OCI-LY1 (cell line): ENCODE measurements at regions not wholly inside any gene's neighbourhood (a gene's known extent, or its start where the extent isn't known, plus 50 kb on each side); places are given as distances from the start of the nearest gene placed in this dataset.

Experiments
- H2AFZ ChIP-seq: fragments of 200-600 bp; sonication (generic), shearing (Covaris generic); 2 replicates; pipeline ENCODE4 v1.6.0; 2014; ENCODE audit warnings: antibody characterized with exemption, mild to moderate bottlenecking, low read length
- H3F3A ChIP-seq: fragments of 200-600 bp; sonication (generic), shearing (Covaris generic); 2 replicates; pipeline ENCODE4 v1.6.0; 2014; ENCODE audit warnings: mild to moderate bottlenecking, antibody characterized with exemption, low read length, moderate library complexity; ENCODE audit not compliant: insufficient read depth
- H3K27ac ChIP-seq: fragments of 200-600 bp; sonication (generic); 2 replicates; pipeline ENCODE4 v1.5.1; 2014; ENCODE audit warnings: low read length, mixed run types, mild to moderate bottlenecking, low read depth; ENCODE audit not compliant: poor library complexity, severe bottlenecking
- H3K27me3 ChIP-seq: fragments of 200-600 bp; sonication (generic); 2 replicates; pipeline ENCODE4 v1.6.0; 2014; ENCODE audit warnings: antibody characterized with exemption, mild to moderate bottlenecking, low read length, moderate library complexity; ENCODE audit not compliant: insufficient read depth
- H3K36me3 ChIP-seq: fragments of 200-600 bp; sonication (generic); 2 replicates; pipeline ENCODE4 v1.6.1; 2014; ENCODE audit warnings: mild to moderate bottlenecking, antibody characterized with exemption, low read length, moderate library complexity, mixed read lengths; ENCODE audit not compliant: insufficient read depth
- H3K4me1 ChIP-seq: fragments of 200-600 bp; sonication (generic); 2 replicates; pipeline ENCODE4 v1.5.1; 2014; ENCODE audit warnings: mild to moderate bottlenecking, low read length, moderate library complexity; ENCODE audit not compliant: insufficient read depth, severe bottlenecking
- H3K4me2 ChIP-seq: fragments of 200-600 bp; sonication (generic), shearing (Covaris generic); 2 replicates; pipeline ENCODE4 v1.6.1; 2014; ENCODE audit warnings: low read length
- H3K4me3 ChIP-seq: fragments of 200-600 bp; sonication (generic); 2 replicates; pipeline ENCODE4 v1.5.1; 2014; ENCODE audit warnings: low read length, low read depth, mild to moderate bottlenecking, mixed read lengths; ENCODE audit not compliant: poor library complexity, severe bottlenecking
- H3K79me2 ChIP-seq: fragments of 200-600 bp; shearing (Covaris generic); 2 replicates; pipeline ENCODE4 v1.6.1; 2016; ENCODE audit warnings: mixed run types, low read length, mixed read lengths; ENCODE audit not compliant: insufficient read depth
- H3K9ac ChIP-seq: fragments of 200-600 bp; sonication (generic), shearing (Covaris generic); 2 replicates; pipeline ENCODE4 v1.6.1; 2014; ENCODE audit warnings: mild to moderate bottlenecking, low read length, mixed read lengths
- H3K9me2 ChIP-seq: fragments of 200-600 bp; sonication (generic), shearing (Covaris generic); 2 replicates; pipeline ENCODE4 v1.6.1; 2014; ENCODE audit warnings: low read depth, mild to moderate bottlenecking, low read length, mixed read lengths
- H3K9me3 ChIP-seq: fragments of 200-600 bp; shearing (Covaris generic); 2 replicates; pipeline ENCODE4 v1.6.1; 2014; ENCODE audit warnings: low read length, mixed read lengths
- H4K20me1 ChIP-seq: fragments of 200-600 bp; sonication (generic), shearing (Covaris generic); 2 replicates; pipeline ENCODE4 v1.6.0; 2016; ENCODE audit warnings: mild to moderate bottlenecking, low read length; ENCODE audit not compliant: insufficient read depth
- EZH2 ChIP-seq: fragments of 200-600 bp; sonication (generic), shearing (Covaris generic); IDR thresholded peaks from 2 replicates; pipeline ENCODE4 v1.8.0; 2017; ENCODE audit warnings: borderline replicate concordance, mixed run types, mild to moderate bottlenecking, antibody characterized with exemption, low read length, moderate library complexity, mixed read lengths
- TF ChIP-seq, protein P1 (sequence below): fragments of 200-600 bp; sonication (generic), shearing (Covaris generic); IDR thresholded peaks from 2 replicates; pipeline ENCODE4 v1.5.1; 2017; ENCODE audit warnings: mild to moderate bottlenecking, antibody characterized with exemption, low read length, moderate library complexity, mixed read lengths

DNA sequence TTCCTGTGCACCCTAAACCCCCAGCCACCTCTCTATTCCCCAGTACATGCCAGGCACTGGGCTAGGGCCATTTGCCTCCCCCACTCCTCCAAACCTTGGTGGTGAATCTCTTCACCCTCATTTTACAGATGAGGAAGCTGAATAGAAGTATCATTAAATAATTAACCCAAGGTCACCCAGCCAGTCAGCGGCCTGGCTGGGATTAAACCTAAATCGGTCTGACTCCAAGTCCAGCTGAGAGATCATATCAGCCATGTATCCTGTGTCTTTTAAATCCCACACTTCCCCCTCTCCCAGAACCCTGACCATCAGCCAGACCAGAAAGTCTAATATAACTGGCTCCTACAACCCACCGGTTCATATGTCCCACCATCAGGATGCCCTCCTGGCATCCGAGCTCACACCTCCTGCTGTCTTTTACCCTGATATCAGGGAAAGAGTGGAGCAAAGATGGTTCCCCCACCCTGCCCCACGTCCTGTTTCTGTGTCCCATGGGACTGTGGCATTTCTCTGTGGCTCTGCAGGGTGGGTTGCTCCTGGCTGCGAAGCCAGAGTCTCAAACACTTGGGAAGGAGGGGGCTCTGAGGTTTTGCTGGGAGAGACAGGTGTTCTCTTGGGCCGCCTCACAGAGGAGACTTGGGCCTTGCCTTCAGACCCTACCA is 145.3 kb downstream of the VEGFA start:
- Histone ChIP-seq H3K4me3 (no peak overlapping the region), H3K27me3 (peaks cover 11% of the 10 kb centered on the region; the same call in 1 of the 2 replicates), H3K27ac (no peak overlapping the region), H2AFZ (no peak overlapping the region), H3F3A (no peaks in the 10 kb centered on the region), H3K4me1 (no peaks in the 10 kb centered on the region), H4K20me1 (no peaks in the 10 kb centered on the region), H3K9me3 (no peaks in the 10 kb centered on the region), H3K9me2 (no peaks in the 10 kb centered on the region), H3K36me3 (no peaks in the 10 kb centered on the region), H3K4me2 (no peak overlapping the region), H3K9ac (no peak overlapping the region), H3K79me2 (no peaks in the 10 kb centered on the region)
- TF ChIP-seq EZH2: no peak
- TF ChIP-seq, protein P1, sequence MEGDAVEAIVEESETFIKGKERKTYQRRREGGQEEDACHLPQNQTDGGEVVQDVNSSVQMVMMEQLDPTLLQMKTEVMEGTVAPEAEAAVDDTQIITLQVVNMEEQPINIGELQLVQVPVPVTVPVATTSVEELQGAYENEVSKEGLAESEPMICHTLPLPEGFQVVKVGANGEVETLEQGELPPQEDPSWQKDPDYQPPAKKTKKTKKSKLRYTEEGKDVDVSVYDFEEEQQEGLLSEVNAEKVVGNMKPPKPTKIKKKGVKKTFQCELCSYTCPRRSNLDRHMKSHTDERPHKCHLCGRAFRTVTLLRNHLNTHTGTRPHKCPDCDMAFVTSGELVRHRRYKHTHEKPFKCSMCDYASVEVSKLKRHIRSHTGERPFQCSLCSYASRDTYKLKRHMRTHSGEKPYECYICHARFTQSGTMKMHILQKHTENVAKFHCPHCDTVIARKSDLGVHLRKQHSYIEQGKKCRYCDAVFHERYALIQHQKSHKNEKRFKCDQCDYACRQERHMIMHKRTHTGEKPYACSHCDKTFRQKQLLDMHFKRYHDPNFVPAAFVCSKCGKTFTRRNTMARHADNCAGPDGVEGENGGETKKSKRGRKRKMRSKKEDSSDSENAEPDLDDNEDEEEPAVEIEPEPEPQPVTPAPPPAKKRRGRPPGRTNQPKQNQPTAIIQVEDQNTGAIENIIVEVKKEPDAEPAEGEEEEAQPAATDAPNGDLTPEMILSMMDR: no peak

DNA sequence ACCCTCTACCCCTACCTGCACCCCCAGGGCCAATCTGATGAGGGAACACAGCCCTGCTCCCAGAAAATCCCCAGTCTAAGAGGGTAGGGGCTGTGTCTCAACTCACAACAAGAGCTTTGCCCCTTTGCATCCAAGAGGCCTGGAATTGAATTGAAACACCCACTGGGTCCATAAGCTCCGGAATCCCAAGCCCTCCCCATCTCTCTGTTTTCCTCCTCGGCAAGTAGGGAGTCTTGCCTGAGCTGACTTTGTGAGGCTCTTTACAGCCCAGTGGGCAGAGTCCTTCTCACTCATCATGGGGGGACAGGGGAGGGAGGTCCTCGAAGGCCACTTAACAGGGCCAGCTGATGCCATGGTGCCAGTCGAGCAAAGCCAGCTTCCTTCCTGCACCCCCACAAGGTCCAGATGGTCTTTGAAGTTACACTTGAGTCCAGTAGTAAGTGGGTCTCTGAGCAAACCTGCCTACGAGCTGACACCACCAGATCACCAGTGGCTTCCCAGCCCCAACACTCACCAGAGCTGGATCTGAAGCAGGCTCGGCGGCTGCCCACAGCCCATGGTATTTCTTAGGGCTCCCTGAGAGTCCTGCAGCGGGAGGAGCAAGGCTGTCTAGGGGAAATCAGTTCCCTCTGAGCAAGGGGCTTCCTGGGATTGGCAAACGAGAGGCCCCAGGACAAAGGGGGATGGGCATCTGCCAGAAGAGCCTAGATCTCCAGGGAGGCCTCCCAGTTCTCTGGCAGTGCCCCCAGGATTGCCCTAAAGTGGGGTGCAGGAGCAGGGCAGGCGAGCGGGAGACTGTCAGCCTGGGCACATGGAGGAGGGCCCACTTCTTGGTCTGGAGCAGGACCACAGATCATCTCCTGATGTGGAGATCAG is 144.5 kb downstream of the VEGFA start:
- no peak overlapping the region for H3K27ac ChIP-seq
- H3F3A ChIP-seq: no peaks in the 10 kb centered on the region
- peaks cover 6% of the 10 kb centered on the region; the same call in 1 of the 2 replicates for H3K27me3 ChIP-seq
- TF ChIP-seq, protein P1: no peak
- TF ChIP-seq EZH2: no peak
- H3K9ac ChIP-seq: no peak overlapping the region
- H2AFZ ChIP-seq: no peak overlapping the region
- no peaks in the 10 kb centered on the region for H4K20me1 ChIP-seq
- no peaks in the 10 kb centered on the region for H3K79me2 ChIP-seq
- H3K9me2 ChIP-seq: no peaks in the 10 kb centered on the region
- H3K4me3 ChIP-seq: no peak overlapping the region
- no peak overlapping the region for H3K4me2 ChIP-seq
- no peaks in the 10 kb centered on the region for H3K9me3 ChIP-seq
- no peaks in the 10 kb centered on the region for H3K4me1 ChIP-seq
- H3K36me3 ChIP-seq: no peaks in the 10 kb centered on the region

DNA sequence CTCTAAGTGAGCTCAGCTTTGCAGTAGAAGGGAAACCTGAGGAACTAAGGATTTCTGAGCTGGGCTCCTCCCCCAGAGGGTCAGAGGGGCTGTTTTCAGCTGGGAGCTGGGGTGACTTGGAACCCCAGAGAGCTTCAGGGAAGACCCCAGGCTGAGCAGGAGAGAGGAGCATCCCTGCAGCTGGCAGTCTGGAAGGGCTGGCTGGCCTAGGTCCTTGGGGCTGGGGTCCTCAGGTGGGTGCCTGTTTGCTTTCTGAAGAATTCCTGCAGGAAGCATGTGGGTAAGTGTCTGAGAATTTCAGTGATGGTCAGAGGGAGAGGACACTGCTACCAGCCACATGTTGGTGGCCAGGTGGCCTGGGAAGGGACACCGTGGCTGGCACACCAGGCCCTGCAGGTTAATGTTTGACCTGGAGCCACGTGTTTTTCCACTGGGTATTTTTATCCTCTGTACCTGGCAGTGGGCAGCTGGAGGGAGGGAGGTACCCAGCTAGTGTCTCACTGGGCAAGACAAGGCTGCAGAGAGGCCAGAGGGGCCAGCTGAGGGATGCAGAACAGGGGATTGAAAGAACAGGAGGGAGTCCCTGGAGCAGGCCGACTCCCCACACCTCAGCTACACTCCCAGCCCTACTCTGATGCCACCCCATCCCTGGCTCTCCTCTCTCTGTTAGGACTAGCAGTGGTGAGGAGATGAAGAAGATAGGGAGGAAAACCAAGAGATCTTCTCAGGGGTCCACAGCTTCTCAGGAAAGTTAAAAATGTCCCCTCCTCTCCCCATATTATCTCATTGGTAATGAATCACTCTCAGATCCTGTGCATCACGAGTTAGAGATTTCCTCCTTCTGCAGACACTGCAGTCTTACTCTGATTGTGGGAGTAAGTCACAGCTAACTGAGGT is 143.6 kb downstream of the VEGFA start:
- H3K9me2 ChIP-seq: no peaks in the 10 kb centered on the region
- H3F3A ChIP-seq: no peaks in the 10 kb centered on the region
- peaks cover 6% of the 10 kb centered on the region; the same call in 1 of the 2 replicates for H3K27me3 ChIP-seq
- H2AFZ ChIP-seq: no peak overlapping the region
- no peak for TF ChIP-seq EZH2
- TF ChIP-seq, protein P1: no peak
- H3K27ac ChIP-seq: no peak overlapping the region
- no peak overlapping the region for H3K9ac ChIP-seq
- no peaks in the 10 kb centered on the region for H4K20me1 ChIP-seq
- H3K4me1 ChIP-seq: no peaks in the 10 kb centered on the region
- H3K79me2 ChIP-seq: no peaks in the 10 kb centered on the region
- H3K36me3 ChIP-seq: no peaks in the 10 kb centered on the region
- H3K4me2 ChIP-seq: no peak overlapping the region
- H3K9me3 ChIP-seq: no peaks in the 10 kb centered on the region
- no peak overlapping the region for H3K4me3 ChIP-seq
